MM.1S (cell line): ENCODE measurements at regions not wholly inside any gene's neighbourhood (a gene's known extent, or its start where the extent isn't known, plus 50 kb on each side); places are given as distances from the start of the nearest gene placed in this dataset.

Experiments
- EZH2 ChIP-seq: fragments of 300-600 bp; sonication (generic); optimal IDR thresholded peaks from 2 replicates; pipeline ENCODE3; 2017; ENCODE audit warnings: low read depth, mild to moderate bottlenecking, antibody characterized with exemption, low read length, mixed read lengths
- TF ChIP-seq, protein P1 (sequence below): fragments of 300-600 bp; sonication (generic); IDR thresholded peaks from 2 replicates; pipeline ENCODE4 v1.5.1; 2016; ENCODE audit warnings: antibody characterized with exemption, low read length, mixed read lengths

DNA sequence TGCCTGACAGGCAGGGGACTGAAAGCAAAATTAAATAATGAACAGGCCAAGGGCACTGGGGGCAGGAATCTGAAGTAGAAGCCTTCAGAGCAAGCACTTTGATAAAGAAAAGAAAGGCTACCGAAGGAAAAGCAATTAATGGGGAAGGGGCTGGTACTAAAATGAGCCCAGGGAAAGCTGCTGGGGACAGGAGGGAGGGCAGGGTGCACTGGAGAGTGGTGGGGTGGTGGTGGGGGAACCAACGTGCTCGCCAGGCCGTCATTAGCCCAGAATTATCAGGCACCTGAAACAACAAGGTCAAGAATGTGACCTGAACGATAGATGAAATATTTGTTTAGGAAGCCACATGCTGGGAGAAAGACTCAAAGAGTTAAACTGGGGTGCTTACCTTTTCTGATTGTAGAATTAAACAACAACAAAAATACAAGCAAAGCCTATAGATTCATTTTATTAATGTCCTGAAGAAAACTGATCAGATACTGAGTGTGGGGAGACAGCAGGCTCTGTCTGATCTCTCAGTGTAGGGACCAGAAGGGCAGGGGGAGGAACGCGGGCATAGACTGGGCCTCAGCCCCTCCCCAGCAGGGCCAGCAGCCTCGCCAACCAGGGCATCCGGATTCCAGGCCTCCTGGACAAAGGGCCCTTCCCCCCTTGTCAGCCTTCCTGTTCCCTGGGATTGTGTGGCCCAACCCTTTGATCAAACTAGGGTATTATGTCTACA lies 239.7 kb upstream of the KLF3 start:
- TF ChIP-seq, protein P1, sequence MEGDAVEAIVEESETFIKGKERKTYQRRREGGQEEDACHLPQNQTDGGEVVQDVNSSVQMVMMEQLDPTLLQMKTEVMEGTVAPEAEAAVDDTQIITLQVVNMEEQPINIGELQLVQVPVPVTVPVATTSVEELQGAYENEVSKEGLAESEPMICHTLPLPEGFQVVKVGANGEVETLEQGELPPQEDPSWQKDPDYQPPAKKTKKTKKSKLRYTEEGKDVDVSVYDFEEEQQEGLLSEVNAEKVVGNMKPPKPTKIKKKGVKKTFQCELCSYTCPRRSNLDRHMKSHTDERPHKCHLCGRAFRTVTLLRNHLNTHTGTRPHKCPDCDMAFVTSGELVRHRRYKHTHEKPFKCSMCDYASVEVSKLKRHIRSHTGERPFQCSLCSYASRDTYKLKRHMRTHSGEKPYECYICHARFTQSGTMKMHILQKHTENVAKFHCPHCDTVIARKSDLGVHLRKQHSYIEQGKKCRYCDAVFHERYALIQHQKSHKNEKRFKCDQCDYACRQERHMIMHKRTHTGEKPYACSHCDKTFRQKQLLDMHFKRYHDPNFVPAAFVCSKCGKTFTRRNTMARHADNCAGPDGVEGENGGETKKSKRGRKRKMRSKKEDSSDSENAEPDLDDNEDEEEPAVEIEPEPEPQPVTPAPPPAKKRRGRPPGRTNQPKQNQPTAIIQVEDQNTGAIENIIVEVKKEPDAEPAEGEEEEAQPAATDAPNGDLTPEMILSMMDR = no peak
- no peak for TF ChIP-seq EZH2
